Fibroblast of lung (primary cell): ENCODE measurements at regions not wholly inside any gene's neighbourhood (a gene's known extent, or its start where the extent isn't known, plus 50 kb on each side); places are given as distances from the start of the nearest gene placed in this dataset.

Experiments used
- CTCF ChIP-seq, 2 donors: IDR thresholded peaks in 1 of 2; conservative IDR thresholded peaks in 1 of 2; 1 replicate in 1 of 2; 2 replicates in 1 of 2; pipeline ENCODE4 v1.5.1; 2011 to 2012; ENCODE audit warnings: low read length in 2 of 2, control low read depth in 1 of 2, inconsistent platforms in 1 of 2, low read depth in 1 of 2, mild to moderate bottlenecking in 1 of 2
- EZH2 ChIP-seq: IDR thresholded peaks from 2 replicates; pipeline ENCODE4 v1.5.1; 2012; ENCODE audit warnings: low read length, control low read depth, mild to moderate bottlenecking; ENCODE audit errors: missing control alignments

DNA sequence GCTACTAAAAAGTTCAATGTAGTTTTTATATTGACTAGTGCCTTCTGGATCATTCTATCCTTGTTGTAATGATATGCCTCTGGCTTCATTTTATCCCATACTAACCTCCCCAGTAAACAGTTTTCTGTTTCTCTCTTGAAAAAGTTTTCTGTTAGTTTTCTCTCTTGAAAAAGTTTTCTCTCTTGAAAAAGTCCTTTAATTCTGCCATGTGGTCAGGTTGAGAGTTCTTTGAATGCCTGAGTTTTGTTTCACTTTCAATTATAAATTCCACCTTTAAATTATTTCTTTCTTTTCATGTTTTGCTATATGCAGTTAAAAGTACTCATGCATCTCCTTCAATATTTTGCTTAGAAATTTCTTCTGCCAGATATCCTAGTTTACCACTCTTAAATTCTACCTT is 1139.6 kb downstream of the STPG2 start:
- TF ChIP-seq CTCF (conservative IDR thresholded peaks at IDR 0.05 in 1 of 2, IDR thresholded peaks at IDR 0.05 in 1 of 2; ENCODE audit: low read depth in 1 of 2, low read length in 2 of 2) (no peak), EZH2 (no peak)
